ENCODE measurements at regions not wholly inside any gene's neighbourhood (a gene's known extent, or its start where the extent isn't known, plus 50 kb on each side); places are given as distances from the start of the nearest gene placed in this dataset.
"Not testable (repeated sequence)": the region's sequence is repeated elsewhere in the genome, so short reads cannot be mapped to it uniquely, and the experiment has no call there.

DNA sequence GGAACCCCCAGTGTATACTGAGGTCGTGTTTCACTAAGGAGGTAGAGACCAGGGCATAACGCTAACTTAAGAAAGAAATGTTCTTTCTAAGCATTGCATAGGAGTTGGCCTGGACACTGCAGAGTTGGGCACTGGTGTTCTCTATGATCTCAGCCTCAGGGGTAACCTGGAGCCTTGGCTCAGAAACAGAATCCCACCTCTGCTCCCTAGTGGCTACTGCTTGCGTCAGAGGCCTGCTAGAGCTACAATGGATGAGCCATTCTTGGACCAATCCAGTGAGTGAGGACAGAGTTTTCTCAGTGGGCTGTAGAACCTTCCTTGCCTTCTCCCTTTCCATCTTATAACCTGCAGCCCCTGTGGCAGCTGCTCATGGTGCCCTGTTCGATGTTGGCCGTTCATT lies 324.4 kb upstream of the CELF4 start:
- DNase-seq: peak in 1 of 2 experiments; percentile 29

DNA sequence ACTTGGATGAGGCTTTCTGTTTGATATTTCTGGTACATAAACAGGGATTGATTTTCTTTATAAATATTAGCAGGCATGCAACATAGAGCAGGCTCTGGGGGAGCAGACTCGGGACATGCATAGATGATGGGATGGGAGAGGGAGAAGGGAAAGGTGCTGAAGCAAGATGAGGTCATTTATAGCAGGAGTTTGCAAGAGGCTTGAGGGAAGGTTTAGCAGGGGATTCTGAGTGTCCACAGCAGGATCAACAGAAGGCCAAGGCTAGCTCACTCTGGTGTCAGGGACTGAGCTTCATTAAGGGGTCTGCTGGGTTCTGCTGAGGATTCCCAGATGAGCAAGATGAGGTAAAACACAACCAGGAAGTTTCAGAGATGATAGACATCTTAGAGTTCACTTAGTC lies 309.1 kb upstream of the CELF4 start:
- DNase-seq: no peak

DNA sequence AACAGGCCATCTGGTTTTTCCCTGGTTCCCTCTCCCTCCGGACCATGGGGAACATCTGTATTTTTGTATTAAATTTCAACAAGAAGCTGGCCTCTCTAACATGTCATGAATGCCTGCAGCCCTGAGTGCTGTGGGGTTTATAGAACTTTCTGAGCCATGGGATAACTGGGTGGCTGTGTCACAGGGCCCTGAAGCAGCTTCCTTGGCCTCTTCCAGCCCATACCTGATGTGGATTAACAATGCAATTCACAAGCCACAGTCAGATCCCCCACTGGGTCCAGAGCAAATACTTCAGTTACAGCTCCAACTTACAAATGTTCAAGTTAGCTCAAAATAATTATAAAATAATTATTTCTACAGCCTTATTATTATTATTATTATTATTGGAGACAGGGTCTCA lies 307.8 kb upstream of the CELF4 start:
- DNase-seq: peak; percentile 43 to 89

DNA sequence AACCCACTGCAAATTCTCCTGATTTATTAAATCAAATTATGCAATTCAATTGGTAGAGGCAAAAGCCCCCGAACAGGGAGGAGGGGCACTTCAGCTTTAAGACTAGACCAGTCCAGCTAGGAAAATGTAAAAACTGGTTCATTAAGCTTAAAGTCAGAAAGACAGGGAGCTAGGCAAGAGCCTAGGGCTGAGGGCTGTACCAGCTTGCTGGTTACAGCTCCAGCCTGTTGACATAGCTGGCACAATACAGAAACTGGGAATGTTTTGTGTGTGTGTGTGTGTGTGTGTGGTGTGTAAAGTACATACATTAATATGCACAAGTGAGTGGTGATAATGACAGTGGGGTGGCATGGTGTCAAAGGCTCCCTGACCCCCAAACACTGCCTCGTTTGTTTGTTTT lies 307.0 kb upstream of the CELF4 start:
- no peak for DNase-seq

DNA sequence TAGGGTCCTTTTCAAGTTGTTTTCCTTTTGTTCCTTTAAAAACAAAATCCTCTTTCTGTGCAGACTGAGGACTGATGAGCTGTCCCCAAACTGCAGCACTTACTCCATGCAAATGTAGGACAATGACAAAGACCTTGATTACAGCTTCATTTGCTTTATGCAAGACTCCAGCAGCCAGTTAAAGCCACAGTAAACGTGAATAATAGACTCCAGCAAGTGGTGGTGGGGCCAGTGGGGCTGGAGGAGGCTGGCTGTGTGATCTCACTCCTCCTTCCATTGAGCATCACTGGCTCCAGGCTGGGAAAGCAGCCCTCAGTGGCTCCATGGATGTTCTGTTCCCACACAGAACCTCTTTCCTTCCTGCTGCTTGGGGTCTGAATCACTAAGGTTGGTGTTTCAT lies 306.0 kb upstream of the CELF4 start:
- DNase-seq: no peak

DNA sequence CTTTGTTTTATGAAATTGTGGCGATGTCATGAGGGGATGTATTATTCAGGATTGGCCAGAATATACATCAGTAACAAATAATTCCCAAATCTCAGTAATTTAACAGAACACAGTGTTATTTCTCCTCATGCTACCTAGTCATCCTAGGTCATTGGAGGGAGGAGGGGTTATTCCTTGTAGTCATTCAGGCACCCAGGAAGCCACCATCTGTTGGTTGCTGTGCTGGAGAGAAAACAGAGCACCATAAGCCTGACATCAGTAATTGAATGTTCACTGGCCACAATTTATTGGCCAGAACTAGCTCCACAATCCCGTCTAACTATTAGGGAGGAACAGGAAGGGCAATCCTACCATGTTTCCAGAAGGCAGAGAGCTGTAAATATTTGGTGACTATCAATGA lies 303.5 kb upstream of the CELF4 start:
- peak in 1 of 2 experiments; percentile 72 for DNase-seq

DNA sequence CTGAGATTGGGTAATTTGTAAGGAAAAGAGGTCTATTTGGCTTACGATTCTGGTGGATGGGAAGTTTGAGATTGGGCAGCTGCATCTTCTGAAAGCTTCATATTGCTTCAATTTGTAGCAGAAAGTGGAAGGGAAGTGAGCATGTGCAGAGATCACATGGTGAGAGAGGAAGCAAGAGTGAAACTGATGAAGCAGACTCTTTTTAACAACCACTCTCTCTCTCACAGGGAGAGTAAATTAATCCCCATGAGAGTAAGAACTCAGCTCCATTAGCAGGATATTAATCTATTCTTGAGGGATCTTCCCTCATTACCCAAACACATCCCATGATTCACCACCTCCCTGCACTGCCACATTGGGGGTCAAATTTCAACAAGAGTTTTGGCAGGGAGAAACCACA lies 298.5 kb upstream of the CELF4 start:
- DNase-seq: peak; percentile 4 to 52

DNA sequence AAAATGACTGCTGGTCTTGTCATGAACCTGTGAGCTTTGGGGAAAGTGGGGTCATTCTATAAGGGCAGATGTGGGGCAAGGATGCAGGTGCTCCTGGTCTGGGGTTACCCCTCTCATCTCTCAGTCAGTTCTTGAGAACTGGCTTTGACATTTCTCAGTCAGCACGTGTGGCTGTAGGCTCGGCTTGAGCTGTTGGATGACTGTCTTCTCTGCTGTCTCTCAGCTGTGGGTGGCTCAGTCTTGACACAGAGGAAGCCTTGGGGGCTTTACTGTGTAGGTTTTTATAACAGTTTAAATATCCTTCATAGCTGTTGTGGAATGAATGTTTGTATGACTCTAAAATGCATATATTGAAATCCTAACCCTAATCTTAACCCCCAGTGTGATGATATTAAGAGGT lies 296.4 kb upstream of the CELF4 start:
- DNase-seq: no peak

DNA sequence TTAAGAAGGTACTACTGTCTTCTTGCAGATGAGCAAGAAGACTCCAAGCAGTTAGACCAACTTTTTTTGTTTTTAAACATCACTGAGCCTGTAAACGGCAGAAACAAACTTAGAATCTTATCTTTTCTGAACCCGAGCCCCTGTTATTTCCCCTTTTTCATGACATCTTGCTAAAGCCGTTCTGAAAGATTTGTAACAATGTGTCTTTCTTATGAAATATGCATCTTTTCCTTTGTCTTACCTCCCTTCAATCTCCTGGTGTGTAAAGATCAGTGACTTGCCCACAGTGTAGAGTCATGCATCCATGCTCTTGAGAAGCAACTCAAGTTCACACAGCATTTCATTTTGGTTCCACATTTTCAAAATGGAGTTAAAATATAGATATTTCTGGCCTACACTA lies 288.8 kb upstream of the CELF4 start:
- DNase-seq: no peak

DNA sequence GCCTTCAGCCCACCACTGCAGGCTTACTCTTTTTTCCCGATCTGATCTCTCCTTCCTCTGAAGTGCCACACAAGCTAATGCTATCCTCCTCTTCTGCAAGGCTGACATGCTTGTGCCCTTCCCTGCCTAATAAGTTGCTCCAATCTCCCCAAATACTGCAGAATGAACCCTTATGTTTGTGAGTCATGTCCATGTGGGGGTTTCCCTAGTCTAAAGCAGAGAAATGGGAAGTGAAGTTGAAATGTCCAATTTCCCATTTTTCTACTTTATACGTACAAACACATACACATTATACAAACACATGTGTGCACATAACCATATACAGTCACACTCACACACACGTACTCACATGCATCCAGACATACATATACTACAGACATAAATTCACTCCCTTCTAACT lies 288.1 kb upstream of the CELF4 start:
- DNase-seq: no peak

DNA sequence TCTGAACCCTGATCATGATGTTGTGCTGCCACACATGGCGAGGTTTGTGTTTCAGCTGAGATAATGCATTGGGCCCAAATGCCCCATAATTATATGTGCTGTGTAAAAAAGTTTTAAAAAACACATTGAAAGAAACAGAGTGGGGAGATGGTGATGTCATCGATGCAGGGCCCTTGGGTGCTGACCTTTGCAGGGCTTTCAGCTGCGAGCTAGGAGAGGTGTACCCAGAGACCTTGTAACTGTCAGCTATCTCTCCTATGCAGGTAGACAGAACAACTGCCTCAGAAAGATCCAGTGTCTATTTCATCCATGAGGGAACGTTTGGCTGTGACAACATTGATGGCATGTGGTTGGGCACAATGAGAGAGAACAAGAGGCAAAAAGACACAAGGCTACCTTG lies 286.9 kb upstream of the CELF4 start:
- no peak for DNase-seq

DNA sequence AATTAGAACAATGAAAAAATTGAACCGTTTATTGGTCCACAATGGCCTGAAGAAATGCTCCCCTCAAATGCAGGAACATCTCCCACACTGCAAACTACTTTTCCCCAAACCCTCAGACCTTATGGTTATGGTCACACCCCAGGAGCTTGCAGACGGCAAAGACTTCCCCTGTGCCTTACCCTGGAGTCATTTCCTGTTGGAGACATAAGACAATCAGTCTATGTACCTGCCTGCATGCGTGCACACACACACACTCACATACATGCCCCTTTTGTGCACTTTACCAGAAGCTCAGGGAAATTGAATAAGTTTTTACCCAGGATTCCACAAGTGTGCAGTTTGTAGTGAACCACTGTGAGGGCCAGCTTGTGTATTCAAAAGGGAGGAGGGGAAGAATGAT lies 281.9 kb upstream of the CELF4 start:
- no peak for DNase-seq

DNA sequence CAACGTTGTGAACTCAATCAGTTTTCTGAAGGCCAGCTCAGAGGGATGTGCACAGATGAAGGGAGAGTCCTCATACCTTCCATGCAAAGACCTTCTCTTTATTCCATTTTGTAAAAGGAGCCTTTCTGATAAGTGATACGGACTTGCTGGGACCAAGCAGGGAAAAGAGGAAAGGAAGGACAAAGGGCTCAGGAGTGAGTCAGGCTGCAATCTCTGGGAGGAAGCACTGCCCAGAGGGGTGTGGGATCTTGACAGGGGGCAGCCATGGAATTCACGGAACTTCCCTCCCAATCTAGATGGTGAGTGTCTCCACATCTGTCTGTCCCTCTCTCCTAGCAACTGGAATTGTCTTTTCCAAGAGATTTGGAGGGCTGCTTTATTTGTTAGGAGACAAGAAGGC lies 281.4 kb upstream of the CELF4 start:
- DNase-seq: no peak

DNA sequence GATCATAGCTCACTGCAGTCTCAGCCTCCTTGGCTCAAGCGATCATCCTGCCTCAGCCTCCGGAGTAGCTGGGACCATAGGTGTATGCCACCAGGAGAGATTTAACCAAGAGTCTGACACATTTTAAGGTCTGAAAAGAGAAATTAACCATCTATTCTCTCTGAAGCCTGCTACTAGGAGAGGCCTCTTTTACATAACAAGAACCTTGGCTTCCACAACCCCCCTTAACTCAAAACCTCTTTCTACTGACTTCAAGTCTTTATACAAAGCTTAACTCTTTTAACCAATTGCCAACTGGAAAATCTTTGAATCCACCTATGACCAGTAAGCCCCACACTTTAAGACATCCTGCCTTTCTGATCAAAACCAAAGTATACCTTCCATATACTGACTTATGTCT lies 279.9 kb upstream of the CELF4 start:
- DNase-seq: no peak

DNA sequence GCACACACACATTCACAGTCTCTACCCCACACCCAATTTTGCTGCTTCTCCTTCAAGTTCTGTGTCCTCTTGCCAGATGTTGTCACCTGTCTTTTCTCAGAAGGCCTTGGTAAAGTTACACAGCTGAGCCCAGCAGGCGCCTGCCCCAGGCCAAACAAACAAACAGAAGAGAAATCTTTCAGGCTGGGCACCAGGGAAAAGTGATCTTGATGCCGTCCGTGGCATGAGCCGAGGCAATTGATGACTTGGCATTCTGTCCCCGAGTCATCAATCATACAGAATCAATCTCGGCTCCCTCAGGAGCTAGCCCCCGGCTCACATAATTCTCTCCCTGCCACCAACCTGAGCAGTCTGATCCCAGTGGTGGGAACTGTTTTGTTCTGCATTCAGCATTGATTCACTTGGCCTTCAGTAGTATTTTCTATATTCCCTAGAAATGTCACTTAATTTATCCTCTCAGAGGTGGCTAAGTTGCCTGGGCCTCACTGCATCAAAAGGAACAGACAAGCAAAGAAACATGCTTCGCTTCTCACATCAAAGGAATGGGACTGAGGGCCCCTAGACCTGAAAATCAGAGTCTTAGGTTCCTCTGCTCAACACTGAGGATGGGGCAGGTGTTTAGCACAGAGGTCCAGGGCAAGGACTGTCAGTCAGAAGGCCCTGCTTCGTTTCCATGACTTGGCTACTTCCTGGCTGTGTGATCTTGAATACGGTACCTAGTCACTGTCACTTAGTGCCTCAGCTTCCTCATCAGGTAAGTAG lies 278.8 kb upstream of the CELF4 start:
- no peak for DNase-seq

DNA sequence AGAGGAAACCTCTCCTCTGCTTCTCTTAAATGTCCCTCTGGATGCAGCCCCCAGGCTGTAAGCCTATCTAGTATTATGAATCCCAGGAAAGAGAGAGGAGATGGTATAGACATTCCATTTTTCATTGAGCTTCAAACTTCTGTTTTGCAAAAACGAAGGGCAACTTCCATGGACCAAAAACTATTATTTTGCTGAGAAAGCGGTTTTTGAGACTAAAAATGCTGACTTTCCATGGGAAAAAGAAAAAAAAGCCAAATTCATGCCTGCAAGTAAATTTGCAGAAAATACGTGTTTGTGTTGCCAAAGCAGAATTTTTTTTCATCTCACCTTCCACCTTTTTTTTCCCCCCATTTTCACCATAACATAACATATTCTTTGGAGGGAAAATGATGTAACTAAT lies 272.5 kb upstream of the CELF4 start:
- no peak for DNase-seq

DNA sequence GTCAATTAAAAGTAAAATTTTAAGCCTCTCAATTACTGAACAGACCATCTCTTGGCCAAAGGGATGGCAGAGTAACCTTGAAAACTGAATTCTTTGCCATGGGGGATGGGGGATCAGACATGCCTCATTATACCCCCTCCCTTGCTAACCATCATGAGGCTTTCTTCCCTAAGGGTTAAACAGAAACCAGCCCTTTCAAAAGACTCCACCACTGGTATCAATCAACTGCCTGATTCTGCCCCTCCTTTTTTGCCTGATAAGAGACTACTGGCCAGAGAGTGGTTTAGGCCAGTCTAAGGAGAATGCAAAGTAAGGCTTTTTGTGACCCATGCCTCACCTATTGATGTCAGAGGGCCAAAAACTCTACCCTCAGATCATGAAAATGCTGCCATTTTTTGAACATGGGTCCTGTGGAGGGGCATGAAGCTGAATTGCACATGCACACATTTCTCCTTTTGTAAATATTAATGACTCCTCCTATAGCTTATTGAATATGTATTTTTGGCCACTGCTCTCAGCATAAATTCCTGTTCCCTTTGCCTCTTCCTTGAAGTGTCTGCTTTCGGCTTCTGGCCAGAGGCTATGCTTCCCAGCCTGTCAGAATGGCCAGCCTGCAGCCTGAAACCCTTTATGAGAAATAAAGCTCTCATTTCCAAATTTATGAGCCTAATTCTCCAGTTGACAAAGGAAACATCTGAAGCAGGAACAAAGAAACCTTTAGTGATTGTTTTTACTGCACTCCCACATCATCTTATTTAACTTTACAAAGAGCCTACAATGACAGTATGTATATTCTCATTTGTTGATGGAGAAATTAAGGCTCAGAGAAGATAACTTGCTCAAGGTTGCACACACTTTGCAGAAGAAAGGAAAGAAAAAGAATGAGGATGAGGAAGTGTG lies 270.7 kb upstream of the CELF4 start:
- no peak for DNase-seq

DNA sequence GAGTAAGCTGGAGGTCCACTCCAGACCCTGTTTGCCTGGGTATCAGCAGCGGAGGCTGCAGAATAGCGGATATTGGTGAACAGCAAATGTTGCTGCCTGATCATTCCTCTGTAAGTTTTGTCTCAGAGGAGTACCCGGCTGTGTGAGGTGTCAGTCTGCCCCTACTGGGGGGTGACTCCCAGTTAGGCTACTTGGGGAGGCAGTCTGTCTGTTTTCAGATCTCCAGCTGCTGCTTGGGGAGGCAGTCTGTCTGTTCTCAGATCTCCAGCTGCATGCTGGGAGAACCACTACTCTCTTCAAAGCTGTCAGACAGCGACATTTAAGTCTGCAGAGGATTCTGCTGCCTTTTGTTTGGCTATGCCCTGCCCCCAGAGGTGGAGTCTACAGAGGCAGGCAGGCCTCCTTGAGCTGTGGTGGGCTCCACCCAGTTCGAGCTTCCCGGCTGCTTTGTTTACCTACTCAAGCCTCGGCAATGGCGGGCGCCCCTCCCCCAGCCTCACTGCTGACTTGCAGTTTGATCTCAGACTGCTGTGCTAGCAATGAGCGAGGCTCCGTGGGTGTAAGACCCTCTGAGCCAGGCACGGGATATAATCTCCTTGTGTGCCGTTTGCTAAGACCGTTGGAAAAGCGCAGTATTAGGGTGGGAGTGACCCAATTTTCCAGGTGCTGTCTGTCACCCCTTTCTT lies 266.6 kb upstream of the CELF4 start:
- not testable (repeated sequence) for DNase-seq

DNA sequence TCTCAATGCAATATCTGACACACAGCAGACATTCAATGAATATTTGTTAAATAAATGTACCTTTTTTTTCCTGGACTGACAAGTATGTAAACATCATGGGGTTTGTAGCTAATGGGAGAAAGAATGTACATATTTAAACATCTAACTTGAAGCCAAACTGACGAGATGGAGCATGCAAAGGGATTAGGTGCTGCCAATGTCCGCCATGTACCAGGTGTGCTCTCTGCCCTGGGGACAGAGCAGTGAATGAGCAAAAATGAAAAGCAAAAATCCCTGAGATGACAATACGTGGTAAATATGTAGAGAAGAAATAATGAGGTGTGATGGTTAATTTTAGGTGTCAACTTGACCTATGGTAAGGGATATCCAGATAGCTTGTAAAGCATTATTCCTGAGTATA lies 247.4 kb upstream of the CELF4 start:
- DNase-seq: no peak

DNA sequence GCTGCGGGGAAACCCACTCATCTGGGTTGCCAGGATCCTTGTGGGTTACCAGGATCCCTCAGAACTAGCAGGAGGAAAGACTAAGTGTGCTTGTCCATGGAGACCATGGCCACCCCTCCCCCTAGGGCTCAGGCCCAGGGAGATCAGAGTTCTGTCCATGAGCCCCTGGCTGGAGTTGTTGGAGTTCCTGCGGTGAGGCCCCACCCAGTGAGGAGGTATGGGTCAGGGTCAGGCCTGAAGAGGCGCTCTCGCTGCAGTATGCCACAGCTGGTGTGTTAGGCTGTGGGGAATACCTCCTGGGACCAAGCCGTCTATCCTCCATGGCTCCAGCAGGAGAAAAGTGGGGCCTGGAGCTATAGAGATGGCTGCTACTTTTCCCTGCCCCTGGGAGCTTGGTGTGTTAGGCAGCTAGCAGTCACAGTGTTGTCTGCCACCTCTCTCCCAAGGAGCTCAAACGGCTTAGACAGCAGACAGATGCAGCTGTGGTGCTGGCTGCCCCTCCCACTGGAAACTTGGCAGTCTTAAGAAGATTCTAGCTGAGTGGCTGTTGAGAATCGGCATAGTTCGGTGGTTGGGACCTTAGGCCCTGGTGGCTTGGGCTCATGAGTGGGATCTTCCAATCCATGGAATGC lies 240.3 kb upstream of the CELF4 start:
- DNase-seq: peak; percentile 6 to 40

DNA sequence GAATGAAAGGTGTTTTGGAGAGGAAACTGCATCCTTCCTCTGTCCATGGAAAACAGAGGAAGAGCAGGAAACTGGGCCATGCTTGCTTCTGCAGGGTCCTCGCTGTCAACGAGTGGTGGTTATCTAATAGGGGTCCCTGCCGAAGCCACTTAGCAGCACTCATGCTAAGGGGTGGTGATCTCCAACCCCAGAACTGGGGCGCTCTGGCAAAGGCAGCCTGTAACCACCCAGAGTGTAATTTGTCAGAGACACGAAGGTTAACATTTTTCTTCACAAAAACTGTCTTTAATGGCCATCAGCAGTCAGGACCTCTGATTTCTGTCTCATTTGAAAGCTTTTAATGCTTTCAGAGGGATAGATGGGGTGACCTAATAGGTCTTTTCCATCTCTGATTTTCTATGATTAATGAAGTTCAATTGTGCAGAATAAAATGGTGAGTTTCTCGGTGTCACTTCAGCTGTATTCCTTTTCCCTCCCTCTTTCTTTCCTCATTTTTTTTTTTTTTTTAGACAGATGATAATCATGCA lies 231.3 kb upstream of the CELF4 start:
- DNase-seq: no peak

DNA sequence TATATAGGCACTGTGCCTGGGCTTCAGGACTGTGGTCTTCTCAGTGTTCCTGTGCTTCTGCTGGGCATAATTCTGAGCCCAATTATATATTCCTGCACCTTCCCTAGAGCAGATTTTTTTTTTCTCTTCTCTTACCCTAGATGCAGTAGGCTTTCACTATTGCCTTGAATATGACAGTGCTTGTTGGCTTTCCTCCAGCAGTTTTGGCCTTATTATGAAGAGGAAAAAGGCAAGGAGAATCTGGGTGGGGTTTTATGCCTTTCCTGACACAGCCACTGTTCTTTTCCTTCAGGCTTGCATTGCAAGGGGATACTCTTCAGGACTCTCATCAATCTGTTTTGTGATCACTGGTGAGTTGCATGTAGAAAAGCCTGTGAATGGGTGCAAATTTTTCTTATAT lies 221.9 kb upstream of the CELF4 start:
- no peak for DNase-seq

DNA sequence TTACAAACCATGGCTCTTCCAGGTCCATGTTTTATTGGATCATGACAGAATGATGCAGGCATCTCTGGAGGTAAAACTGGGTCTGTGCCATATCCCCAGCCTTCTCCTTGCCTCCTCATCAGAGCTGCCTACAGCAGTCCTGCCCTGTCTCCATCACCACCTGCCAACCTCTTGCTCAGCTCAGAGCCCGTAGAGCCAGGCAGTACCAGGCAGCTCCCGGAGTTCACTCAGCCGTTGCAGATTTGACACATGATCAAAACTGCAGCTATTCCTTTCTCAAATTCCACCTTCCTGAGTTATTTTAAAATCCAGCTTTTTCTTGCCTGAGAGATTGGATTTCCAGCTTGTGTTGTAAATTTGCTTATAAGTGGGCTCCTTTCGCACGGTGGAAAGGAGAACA lies 218.2 kb upstream of the CELF4 start:
- DNase-seq: no peak
